ENCODE measurements at regions not wholly inside any gene's neighbourhood (a gene's known extent, or its start where the extent isn't known, plus 50 kb on each side); places are given as distances from the start of the nearest gene placed in this dataset.
"Not testable (repeated sequence)": the region's sequence is repeated elsewhere in the genome, so short reads cannot be mapped to it uniquely, and the experiment has no call there.

DNA sequence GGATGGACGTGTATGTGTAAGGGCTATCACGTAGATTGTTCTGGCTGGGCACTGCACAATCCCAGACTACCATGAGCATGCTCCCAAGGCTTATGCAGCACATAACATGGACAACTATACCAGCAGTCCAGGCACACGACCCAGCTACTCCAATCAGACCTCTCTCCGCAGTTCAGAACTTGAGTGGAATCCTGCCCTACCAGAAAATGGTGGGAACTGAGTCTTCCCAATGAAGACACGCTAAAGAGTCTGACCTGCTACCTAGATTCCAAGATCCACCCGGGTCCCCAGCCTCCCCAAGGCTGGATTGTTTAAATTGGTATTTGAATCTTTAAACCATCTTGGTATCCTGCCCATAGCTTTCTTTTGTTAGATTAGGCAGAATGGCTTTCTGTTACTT lies 251.3 kb upstream of the KAZN start:
- DNase-seq (ENCODE audit: low read depth) = no peak

- no peak for DNase-seq (ENCODE audit: low read depth)
Measured at GRCh38 chr1:14347776-14348175, 250.7 kb upstream of the KAZN start.

DNA sequence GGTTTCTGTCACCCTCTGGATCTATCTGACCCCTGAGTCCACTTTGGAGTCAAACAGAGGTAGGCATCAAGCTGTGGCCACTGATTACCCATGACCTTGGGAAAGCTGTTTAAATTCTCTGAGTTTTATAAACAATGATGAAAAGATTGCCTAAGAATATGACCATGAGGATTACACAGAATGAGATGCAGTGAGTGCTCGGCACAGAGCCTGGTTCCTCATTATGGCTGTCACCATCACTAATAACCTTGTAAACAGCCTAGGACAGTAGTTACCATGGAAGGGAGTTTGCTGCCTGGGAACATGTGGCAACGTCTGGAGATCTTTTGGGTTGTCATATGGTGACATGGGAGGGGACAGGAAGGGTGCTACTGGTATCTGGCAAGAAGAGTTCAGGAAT lies 248.3 kb upstream of the KAZN start:
- no peak for DNase-seq (ENCODE audit: low read depth)

DNA sequence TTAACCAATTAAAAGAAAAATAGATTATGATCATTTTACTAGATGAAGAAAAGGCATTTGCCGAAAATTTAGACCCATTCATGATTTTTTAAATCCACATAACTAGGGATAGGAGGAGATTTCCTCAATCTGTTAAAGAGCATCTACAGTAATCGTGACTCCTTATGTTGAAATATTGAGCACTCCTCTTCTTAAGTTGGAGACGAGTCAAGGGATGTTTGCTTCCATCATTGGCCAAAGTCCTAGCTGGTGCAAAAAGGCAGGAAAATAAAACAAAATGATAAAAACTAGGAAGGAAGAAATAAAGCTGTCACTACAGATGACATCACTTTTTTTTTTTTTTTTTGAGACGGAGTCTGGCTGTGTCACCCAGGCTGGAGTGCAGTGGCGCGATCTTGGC lies 245.6 kb upstream of the KAZN start:
- no peak for DNase-seq (ENCODE audit: low read depth)

DNA sequence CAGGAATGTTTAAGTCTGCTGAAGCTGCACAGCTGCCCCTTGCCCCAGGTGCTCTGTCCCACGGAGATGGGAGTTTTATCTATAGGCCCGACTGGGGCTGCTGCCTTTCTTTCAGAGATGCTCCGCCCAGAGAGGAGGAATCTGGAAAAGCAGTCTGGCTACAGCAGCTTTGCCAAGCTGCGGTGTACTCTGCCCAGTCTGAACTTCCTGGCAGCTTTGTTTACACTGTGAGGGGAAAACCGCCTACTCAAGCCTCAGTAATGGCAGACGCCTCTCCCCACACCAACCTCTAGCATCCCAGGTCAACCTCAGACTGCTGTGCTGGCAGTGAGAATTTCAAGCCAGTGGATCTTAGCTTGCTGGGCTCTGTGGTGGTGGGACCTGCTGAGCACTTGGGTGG lies 237.5 kb upstream of the KAZN start:
- not testable (repeated sequence) for DNase-seq (ENCODE audit: low read depth)

- no peak for DNase-seq (ENCODE audit: low read depth)
Measured at GRCh38 chr1:14362331-14362730, 236.2 kb upstream of the KAZN start.

GRCh38 chr1:14363036-14363590 lies 235.4 kb upstream of the KAZN start:
- DNase-seq (ENCODE audit: low read depth) = no peak

GRCh38 chr1:14363707-14364413 lies 234.6 kb upstream of the KAZN start:
- DNase-seq (ENCODE audit: low read depth) = no peak

GRCh38 chr1:14365301-14365988 lies 233.0 kb upstream of the KAZN start:
- no peak for DNase-seq (ENCODE audit: low read depth)

GRCh38 chr1:14366091-14367018 lies 232.1 kb upstream of the KAZN start:
- DNase-seq (ENCODE audit: low read depth) = no peak

DNA sequence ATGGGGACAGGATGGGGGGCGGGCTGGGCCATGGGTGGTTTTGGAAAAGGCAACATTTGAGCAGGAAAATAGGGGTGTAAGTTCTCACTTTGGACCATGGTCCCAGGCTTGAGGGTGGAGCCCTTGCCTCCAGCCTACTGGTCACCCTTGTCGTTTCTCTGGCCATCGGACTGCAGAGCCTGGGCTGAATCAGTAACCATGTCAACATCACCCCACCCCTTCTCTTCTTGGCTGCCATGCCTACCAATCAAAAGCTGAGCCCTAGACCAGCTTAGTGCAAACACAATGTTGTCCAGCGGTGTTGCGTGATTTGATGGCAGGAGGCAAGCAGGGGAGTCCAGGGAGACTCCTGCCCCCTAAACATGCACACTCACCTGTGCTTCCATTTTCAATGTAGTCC lies 231.0 kb upstream of the KAZN start:
- no peak for DNase-seq (ENCODE audit: low read depth)

DNA sequence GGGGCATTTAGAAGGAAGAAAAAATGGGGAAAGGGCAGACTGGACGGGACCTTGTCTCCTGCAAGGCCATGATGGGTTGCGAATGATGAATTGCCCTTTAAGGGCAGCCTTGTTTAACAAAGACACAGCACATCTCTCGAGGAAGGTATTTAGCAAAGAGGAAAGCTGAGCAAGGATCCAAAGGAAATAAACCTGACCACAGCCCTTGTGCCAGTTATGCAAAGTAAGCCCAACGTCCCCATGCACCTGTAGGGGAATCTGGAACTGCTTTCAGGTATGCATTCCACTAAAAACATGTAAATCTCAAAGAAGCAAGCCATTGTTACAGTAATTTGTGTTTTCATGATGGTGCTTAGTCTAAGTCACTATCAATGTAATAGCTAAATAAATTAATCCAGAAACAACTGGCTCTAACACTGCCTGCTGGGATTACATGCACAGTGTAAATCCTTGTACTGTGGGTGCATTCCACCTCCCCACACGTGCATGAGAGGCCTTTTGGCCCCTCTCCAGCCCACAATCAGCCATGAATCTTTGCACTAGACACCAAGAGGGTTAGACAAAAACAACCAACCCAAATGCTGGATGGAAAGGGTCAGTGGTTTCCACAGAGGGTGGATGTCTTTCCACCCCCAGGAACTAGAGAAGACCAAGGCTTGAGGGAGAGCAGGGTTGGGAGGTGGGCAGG lies 228.8 kb upstream of the KAZN start:
- DNase-seq (ENCODE audit: low read depth) = no peak

- DNase-seq (ENCODE audit: low read depth) = no peak
Measured at GRCh38 chr1:14371771-14372497, 226.6 kb upstream of the KAZN start.

DNA sequence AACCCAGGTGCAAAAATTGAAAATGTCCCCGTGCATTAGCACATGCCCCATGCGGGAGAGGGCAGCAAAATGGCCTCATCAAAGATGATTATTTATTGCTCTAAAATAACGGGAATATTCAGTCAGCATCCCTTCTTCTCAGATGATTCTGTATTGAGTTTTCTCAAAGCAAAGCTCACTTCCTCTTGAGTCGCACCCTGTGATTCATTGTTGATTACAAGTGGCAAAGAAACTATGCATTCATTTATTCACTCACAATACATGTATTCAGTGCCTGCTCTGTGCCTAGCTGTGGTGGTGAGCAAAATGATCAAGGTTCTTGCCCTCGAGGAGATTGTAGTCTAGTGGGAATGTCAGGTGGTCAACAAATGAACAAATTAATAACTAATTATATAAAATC lies 226.0 kb upstream of the KAZN start:
- no peak for DNase-seq (ENCODE audit: low read depth)

DNA sequence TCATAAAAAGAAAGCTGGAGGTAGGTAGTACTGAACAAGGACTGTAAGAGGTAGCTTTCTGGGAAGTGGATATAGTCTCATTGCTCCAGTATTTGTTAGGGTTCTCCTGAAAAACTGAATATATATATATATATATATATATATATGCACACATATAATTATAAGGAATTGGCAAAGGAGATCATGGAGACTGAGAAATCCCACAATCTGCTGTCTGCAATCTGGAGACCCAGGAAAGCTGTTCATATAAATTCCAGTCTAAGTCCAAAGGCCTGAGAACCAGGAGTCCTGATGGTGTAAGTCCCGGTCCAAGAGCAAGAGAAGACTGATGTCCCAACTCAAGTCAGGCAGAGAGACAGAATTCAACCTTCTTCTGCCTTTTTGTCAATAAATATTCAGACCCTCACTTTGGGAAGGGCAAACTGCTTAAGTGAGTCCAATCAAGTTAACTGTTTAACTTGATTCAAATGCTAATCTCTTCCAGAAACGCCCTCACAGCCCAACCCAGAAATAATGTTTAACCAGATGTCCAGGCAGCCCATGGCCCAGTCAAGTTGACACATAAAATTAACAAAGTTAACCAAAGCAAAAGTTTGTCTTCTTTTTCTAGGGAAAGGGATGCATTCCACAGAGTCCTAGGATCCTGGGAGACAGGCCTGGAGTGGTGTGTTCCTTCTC lies 225.3 kb upstream of the KAZN start:
- DNase-seq (ENCODE audit: low read depth) = no peak

- no peak for DNase-seq (ENCODE audit: low read depth)
Measured at GRCh38 chr1:14375226-14375625, 223.3 kb upstream of the KAZN start.

DNA sequence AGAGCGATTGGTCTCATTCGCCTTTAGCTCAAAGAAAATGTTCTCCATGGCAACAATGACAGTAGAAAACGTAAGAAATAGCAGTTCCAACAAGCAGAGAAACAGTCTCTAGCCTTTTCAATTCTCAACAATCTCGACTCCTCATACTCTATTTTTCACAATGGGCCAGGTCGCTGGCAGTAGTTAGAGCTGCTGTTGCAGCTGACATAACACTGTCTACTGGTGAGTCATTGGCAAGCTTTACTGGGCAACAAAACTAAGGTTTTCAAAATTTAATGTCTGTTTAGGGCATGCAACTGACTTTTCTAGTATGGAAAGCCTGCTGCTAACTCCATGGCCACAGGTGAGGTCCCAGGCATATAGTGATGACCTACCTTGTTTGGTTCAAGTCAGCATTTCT lies 221.1 kb upstream of the KAZN start:
- DNase-seq (ENCODE audit: low read depth) = no peak

- DNase-seq (ENCODE audit: low read depth) = no peak
Measured at GRCh38 chr1:14380408-14380807, 218.1 kb upstream of the KAZN start.

DNA sequence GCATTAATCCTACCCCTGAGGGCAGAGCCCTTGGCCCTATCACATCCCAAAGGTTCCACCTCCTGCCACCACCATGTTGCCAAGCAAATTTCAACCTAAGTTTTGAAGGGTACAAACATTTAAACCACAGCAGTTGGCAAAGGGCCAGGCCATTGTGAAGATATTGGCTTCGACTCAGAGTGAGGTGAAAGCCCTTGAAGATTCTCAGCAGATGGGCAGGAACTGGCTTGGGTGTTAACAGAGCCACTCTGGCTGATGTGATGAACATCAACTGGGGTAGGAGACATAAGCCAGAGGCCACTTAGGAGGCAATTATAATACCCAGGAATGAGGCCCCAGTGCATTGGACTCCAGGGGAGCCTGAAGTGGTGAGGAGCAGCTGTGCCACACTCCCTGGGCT lies 207.7 kb upstream of the KAZN start:
- DNase-seq (ENCODE audit: low read depth) = no peak

DNA sequence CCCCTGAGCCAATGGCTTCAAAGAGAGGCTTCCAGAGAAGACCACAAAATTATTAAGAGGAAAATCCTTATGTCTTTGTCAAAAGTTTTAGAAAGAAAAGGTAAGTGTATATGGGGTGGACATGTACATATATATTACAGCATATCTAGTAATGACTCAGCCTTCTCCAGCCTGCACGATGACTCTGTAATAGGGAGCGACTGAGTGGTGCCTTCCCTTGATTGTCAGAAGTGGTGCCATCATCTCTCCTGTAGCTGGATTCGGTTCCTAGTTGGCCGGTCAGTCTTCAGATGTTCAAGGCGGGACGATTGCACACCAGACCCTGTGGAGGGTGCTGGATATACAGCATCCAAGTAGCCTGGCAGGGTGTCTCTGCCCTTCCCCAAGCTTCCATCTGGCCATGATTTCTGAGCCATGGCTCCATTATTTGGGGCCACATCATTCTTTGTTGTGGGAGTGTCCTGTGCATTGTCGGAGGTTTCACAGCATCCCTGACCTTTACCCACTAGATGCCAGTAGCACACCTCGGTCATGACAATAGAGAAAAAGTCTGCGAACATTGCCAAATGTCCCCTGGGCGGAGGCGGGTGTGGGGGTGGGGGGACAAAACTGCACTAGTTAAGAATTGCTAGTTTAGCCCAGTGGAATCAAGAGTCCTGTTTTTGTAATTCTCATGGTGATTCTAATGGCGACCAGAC lies 206.2 kb upstream of the KAZN start:
- DNase-seq (ENCODE audit: low read depth) = no peak
